Osteoblast (primary cell): ENCODE measurements at regions not wholly inside any gene's neighbourhood (a gene's known extent, or its start where the extent isn't known, plus 50 kb on each side); places are given as distances from the start of the nearest gene placed in this dataset.

Experiments used
- DNase-seq: peaks from one replicate; pipeline ENCODE4 v3.0.0; 2011; ENCODE audit warnings: low spot score, mixed read lengths; ENCODE audit not compliant: insufficient read length; ENCODE audit errors: missing footprints
- H2AFZ ChIP-seq: 2 replicates; pipeline ENCODE4 v1.6.0; 2011; ENCODE audit warnings: mild to moderate bottlenecking, low read length
- H3K27ac ChIP-seq: 2 replicates; pipeline ENCODE4 v1.5.1; 2011; ENCODE audit warnings: mild to moderate bottlenecking, low read depth, low read length, moderate library complexity
- H3K27me3 ChIP-seq: 2 replicates; pipeline ENCODE4 v1.6.0; 2012; ENCODE audit warnings: mild to moderate bottlenecking, control low read depth, inconsistent platforms, low read length, moderate library complexity; ENCODE audit not compliant: insufficient read depth
- H3K36me3 ChIP-seq: 2 replicates; pipeline ENCODE4 v1.5.1; 2011; ENCODE audit warnings: mild to moderate bottlenecking, low read length, control low read depth, moderate library complexity; ENCODE audit not compliant: insufficient read depth
- H3K4me1 ChIP-seq: 2 replicates; pipeline ENCODE4 v1.5.1; 2011; ENCODE audit warnings: mild to moderate bottlenecking, low read length, control low read depth, moderate library complexity; ENCODE audit not compliant: insufficient read depth
- H3K4me2 ChIP-seq: 2 replicates; pipeline ENCODE4 v1.6.0; 2011; ENCODE audit warnings: mild to moderate bottlenecking, low read length; ENCODE audit not compliant: insufficient read depth
- H3K4me3 ChIP-seq: fragments of 200-600 bp; sonication (generic); 3 replicates; pipeline ENCODE4 v1.5.1; 2012; ENCODE audit warnings: mild to moderate bottlenecking, low read length, inconsistent platforms; ENCODE audit not compliant: insufficient read depth
- H3K79me2 ChIP-seq: 2 replicates; pipeline ENCODE4 v1.6.0; 2012; ENCODE audit warnings: mild to moderate bottlenecking, low read length, control low read depth, inconsistent platforms; ENCODE audit not compliant: insufficient read depth
- H3K9me3 ChIP-seq: 2 replicates; pipeline ENCODE4 v1.5.1; 2011; ENCODE audit warnings: low read depth, low read length, control low read depth
- H4K20me1 ChIP-seq: 2 replicates; pipeline ENCODE4 v1.6.0; 2012; ENCODE audit warnings: mild to moderate bottlenecking, low read length, control low read depth; ENCODE audit not compliant: insufficient read depth
- TF ChIP-seq, protein P1 (sequence below): IDR thresholded peaks from 2 replicates; pipeline ENCODE4 v1.5.1; 2011; ENCODE audit warnings: mild to moderate bottlenecking, low read depth, low read length, moderate library complexity; ENCODE audit errors: extremely low read depth

DNA sequence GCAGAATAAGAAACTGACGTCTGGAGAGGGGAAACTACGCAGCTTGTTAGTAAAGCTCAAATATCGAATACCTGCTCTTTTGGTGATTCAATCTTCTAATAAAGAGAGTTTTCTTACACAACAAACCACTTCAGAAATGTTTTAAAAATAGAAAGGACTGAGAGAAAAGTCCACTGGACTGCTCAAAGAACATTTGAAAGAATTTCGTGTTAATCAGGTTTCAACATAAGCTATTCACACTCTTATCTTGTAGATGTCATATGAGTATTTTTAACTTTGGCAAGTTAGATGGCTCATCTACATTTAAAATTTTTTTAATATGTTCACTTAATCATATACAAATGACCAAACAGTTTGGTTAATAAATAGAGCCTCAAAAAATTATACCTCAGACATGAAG is 95.6 kb upstream of the FAM216B start:
- no peaks in the 10 kb centered on the region for H4K20me1 ChIP-seq
- H3K27ac ChIP-seq, result no peak overlapping the region
- TF ChIP-seq, protein P1, sequence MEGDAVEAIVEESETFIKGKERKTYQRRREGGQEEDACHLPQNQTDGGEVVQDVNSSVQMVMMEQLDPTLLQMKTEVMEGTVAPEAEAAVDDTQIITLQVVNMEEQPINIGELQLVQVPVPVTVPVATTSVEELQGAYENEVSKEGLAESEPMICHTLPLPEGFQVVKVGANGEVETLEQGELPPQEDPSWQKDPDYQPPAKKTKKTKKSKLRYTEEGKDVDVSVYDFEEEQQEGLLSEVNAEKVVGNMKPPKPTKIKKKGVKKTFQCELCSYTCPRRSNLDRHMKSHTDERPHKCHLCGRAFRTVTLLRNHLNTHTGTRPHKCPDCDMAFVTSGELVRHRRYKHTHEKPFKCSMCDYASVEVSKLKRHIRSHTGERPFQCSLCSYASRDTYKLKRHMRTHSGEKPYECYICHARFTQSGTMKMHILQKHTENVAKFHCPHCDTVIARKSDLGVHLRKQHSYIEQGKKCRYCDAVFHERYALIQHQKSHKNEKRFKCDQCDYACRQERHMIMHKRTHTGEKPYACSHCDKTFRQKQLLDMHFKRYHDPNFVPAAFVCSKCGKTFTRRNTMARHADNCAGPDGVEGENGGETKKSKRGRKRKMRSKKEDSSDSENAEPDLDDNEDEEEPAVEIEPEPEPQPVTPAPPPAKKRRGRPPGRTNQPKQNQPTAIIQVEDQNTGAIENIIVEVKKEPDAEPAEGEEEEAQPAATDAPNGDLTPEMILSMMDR, result no peak
- H3K9me3 ChIP-seq, result no peaks in the 10 kb centered on the region
- no peaks in the 10 kb centered on the region for H3K4me1 ChIP-seq
- no peak overlapping the region for H3K4me2 ChIP-seq
- H3K36me3 ChIP-seq, result no peaks in the 10 kb centered on the region
- H2AFZ ChIP-seq, result no peak overlapping the region
- no peak overlapping the region for H3K4me3 ChIP-seq
- DNase-seq, result no peak
- peaks cover 8% of the 10 kb centered on the region for H3K27me3 ChIP-seq
- no peaks in the 10 kb centered on the region for H3K79me2 ChIP-seq

DNA sequence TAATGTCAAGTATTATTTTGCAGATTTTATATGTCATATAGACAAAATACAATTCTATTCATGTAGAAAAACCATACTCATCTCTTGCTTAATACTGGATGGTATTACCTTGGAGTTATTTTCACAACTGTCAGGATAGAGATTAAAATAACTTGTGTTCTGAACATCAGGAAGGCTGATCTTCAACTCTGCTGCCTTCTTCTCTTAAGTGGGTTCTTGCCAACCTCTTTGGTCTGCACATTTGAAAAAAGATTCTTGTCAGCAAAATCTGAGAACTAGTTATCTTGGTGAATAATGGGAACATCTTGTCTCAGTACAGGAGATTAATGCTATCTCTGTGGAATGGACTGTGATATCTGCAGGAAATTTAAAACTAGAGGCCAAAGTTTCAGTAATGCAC is 95.2 kb upstream of the FAM216B start:
- TF ChIP-seq, protein P1, result no peak
- no peak for DNase-seq
- Histone ChIP-seq H3K4me3 (no peak overlapping the region), H3K79me2 (no peaks in the 10 kb centered on the region), H3K4me2 (no peak overlapping the region), H3K27ac (no peak overlapping the region), H3K9me3 (no peaks in the 10 kb centered on the region), H3K27me3 (peaks cover 4% of the 10 kb centered on the region), H3K4me1 (no peaks in the 10 kb centered on the region), H4K20me1 (no peaks in the 10 kb centered on the region), H2AFZ (no peak overlapping the region), H3K36me3 (no peaks in the 10 kb centered on the region)

DNA sequence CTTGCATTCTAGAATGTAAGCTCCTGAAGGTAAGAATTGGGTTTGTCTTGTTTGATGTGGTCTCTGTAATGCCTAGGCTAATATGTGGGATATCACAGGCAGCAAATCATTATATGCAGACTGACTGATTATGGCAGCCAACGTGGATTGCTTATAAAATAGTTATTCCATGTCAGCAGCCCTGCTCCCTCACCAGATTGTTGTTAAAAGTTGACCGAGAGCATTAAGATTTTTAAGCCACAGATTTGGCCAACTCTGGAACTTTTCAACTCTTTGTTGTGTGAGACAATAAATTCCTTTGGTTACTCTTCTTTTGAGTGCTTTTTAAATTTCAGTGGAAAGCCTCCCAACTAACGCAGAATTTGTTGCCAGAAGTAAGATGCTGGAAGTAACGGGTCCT is 92.6 kb upstream of the FAM216B start:
- TF ChIP-seq, protein P1, result no peak
- no peaks in the 10 kb centered on the region for H3K9me3 ChIP-seq
- DNase-seq, result no peak
- no peaks in the 10 kb centered on the region for H3K27me3 ChIP-seq
- H3K4me2 ChIP-seq, result no peak overlapping the region
- no peaks in the 10 kb centered on the region for H3K36me3 ChIP-seq
- H4K20me1 ChIP-seq, result no peaks in the 10 kb centered on the region
- H3K4me3 ChIP-seq, result no peak overlapping the region
- H3K4me1 ChIP-seq, result no peaks in the 10 kb centered on the region
- H3K27ac ChIP-seq, result no peak overlapping the region
- no peak overlapping the region for H2AFZ ChIP-seq
- no peaks in the 10 kb centered on the region for H3K79me2 ChIP-seq

DNA sequence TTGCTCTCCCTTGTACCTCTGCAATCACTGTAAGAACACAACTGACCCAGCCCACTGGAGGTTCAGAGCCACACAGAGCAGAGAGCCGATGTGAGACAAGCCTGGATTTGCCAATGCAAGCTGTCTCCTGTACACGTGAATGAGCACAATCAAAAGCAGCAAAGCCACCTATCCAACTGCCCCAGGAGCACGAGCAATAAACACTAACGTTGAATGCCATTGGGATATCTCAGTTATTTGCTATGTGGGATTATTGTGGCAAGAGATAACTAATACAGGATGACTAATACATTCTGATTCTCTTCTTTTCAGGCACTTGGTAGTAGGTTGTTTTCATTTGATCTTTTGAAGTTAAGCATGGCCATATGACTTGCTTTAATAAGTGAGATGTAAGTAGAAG is 85.2 kb upstream of the FAM216B start:
- Histone ChIP-seq H3K4me3 (no peak overlapping the region), H3K27ac (no peak overlapping the region), H3K79me2 (no peaks in the 10 kb centered on the region), H3K4me1 (no peaks in the 10 kb centered on the region), H3K27me3 (peaks cover 4% of the 10 kb centered on the region), H3K9me3 (no peaks in the 10 kb centered on the region), H2AFZ (no peak overlapping the region), H3K4me2 (no peak overlapping the region), H4K20me1 (no peaks in the 10 kb centered on the region), H3K36me3 (no peaks in the 10 kb centered on the region)
- TF ChIP-seq, protein P1, result no peak
- peak; percentile 2 for DNase-seq
